ENCODE measurements at regions not wholly inside any gene's neighbourhood (a gene's known extent, or its start where the extent isn't known, plus 50 kb on each side); places are given as distances from the start of the nearest gene placed in this dataset.
"Not testable (repeated sequence)": the region's sequence is repeated elsewhere in the genome, so short reads cannot be mapped to it uniquely, and the experiment has no call there.

DNA sequence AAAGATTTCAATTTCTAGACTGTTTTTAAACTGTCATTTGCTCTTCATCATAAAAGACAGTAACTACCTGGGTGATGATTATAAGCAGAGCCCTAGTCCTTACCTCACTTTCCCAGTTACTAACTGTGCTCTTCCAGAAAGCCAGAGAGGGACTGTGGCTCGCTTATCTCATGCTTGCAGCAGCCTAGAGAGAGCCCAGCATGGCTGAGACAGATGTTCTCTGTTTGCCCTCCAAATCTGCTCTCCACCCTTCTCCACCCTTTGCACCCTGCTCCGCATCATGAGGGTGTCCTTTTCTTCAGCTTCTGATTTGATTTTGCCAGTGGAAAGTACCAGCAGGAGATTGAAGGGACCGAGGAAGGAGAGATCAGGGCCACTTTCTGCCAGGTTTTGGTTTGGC is 61.2 kb upstream of the SELENOP start:
- no peak overlapping the region for H3K27ac ChIP-seq
- TF ChIP-seq, protein P1, sequence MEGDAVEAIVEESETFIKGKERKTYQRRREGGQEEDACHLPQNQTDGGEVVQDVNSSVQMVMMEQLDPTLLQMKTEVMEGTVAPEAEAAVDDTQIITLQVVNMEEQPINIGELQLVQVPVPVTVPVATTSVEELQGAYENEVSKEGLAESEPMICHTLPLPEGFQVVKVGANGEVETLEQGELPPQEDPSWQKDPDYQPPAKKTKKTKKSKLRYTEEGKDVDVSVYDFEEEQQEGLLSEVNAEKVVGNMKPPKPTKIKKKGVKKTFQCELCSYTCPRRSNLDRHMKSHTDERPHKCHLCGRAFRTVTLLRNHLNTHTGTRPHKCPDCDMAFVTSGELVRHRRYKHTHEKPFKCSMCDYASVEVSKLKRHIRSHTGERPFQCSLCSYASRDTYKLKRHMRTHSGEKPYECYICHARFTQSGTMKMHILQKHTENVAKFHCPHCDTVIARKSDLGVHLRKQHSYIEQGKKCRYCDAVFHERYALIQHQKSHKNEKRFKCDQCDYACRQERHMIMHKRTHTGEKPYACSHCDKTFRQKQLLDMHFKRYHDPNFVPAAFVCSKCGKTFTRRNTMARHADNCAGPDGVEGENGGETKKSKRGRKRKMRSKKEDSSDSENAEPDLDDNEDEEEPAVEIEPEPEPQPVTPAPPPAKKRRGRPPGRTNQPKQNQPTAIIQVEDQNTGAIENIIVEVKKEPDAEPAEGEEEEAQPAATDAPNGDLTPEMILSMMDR (conservative IDR thresholded peaks at IDR 0.05), result no peak

DNA sequence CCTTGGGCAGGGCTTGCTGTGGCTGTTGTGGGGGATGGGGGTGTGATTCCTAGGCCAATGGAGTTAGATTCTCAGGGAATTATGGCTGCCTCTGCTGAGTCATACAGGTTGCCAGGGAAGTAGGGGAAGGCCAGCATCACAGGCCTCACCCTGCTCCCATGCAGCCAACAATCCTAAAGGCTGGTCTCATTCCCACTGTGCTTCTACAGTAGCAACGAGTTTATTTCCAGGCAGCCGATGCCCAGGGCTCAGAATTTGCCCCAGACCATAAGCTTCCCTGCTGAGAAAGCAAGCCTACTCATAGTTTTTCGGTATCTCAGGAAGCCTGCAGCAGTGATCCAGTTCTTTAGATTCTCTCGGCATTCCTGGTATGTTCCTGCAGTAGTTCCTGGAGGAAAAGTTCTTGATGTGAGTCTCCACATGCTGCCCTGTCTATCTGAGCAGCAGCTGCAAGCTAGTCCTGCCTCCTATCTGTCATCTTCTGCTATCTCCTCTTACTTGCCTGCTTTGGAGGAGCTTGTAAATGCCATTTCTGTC is 59.3 kb upstream of the SELENOP start:
- TF ChIP-seq, protein P1 (conservative IDR thresholded peaks at IDR 0.05), result no peak
- no peak overlapping the region for H3K27ac ChIP-seq

DNA sequence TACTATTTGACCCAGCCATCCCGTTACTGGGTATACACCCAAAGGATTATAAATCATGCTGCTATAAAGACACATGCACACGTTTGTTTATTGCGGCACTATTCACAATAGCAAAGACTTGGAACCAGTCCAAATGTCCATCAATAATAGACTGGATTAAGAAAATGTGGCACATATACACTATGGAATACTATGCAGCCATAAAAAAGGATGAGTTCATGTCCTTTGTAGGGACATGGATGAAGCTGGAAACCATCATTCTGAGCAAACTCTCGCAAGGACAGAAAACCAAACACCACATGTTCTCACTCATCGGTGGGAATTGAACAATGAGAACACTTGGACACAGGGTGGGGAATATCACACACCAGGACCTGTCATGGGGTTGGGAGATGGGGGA is 56.7 kb upstream of the SELENOP start:
- not testable (repeated sequence) for H3K27ac ChIP-seq

DNA sequence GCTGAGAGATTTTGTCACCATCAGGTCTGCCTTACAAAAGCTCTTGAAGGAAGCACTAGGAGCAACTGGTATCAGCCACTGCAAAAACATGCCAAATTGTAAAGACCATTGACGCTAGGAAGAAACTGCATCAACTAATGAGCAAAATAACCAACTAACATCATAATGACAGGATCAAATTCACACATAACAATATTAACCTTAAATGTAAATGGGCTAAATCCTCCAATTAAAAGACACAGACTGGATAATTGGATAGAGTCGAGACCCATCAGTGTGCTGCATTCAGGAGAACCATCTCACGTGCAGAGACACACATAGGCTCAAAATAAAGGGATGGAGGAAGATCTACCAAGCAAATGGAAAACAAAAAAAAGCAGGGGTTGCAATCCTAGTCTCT is 53.1 kb upstream of the SELENOP start:
- not testable (repeated sequence) for H3K27ac ChIP-seq

Data from VCaP (cell line).